ENCODE measurements at regions not wholly inside any gene's neighbourhood (a gene's known extent, or its start where the extent isn't known, plus 50 kb on each side); places are given as distances from the start of the nearest gene placed in this dataset.

- H3K9ac ChIP-seq: no peak overlapping the region
- H3K4me3 ChIP-seq (ENCODE audit: low read depth, low read length): no peak overlapping the region
- no peaks in the 10 kb centered on the region for H3K79me2 ChIP-seq
- no peak overlapping the region for H3K4me2 ChIP-seq (ENCODE audit: low read length)
- H2AFZ ChIP-seq: peak overlapping the region; percentile 50
- peak overlapping the region; percentile 32 for H3K27ac ChIP-seq
- no peaks in the 10 kb centered on the region for H3K9me3 ChIP-seq (ENCODE audit: control insufficient read depth, low read length)
- no peaks in the 10 kb centered on the region for H3K36me3 ChIP-seq (ENCODE audit: control insufficient read depth, insufficient read depth, low read length)
- peaks cover 4% of the 10 kb centered on the region for H3K4me1 ChIP-seq
- no peak for TF ChIP-seq CTCF (IDR thresholded peaks at IDR 0.05)
- H3K27me3 ChIP-seq (ENCODE audit: control insufficient read depth, insufficient read depth, low read length): no peaks in the 10 kb centered on the region
Observed at GRCh38 chr12:75774261-75775052, 257.1 kb downstream of the PHLDA1 start.

GRCh38 chr12:75773377-75773776, 258.2 kb downstream of the PHLDA1 start:
- H3K4me2 ChIP-seq (ENCODE audit: low read length): no peak overlapping the region
- no peaks in the 10 kb centered on the region for H3K9me3 ChIP-seq (ENCODE audit: control insufficient read depth, low read length)
- no peak overlapping the region for H2AFZ ChIP-seq
- no peaks in the 10 kb centered on the region for H3K27me3 ChIP-seq (ENCODE audit: control insufficient read depth, insufficient read depth, low read length)
- H3K27ac ChIP-seq: no peak overlapping the region
- H3K9ac ChIP-seq: no peak overlapping the region
- TF ChIP-seq CTCF (IDR thresholded peaks at IDR 0.05): no peak
- peaks cover 4% of the 10 kb centered on the region for H3K4me1 ChIP-seq
- H3K4me3 ChIP-seq (ENCODE audit: low read depth, low read length): no peak overlapping the region
- no peaks in the 10 kb centered on the region for H3K36me3 ChIP-seq (ENCODE audit: control insufficient read depth, insufficient read depth, low read length)
- H3K79me2 ChIP-seq: no peaks in the 10 kb centered on the region

- Histone ChIP-seq H3K79me2 (no peaks in the 10 kb centered on the region), H3K4me3 (ENCODE audit: low read depth, low read length) (no peak overlapping the region), H3K4me1 (peaks cover 8% of the 10 kb centered on the region), H3K4me2 (ENCODE audit: low read length) (no peak overlapping the region), H3K27ac (no peak overlapping the region), H3K36me3 (ENCODE audit: control insufficient read depth, insufficient read depth, low read length) (no peaks in the 10 kb centered on the region), H3K27me3 (ENCODE audit: control insufficient read depth, insufficient read depth, low read length) (no peaks in the 10 kb centered on the region), H3K9ac (no peak overlapping the region), H2AFZ (no peak overlapping the region), H3K9me3 (ENCODE audit: control insufficient read depth, low read length) (no peaks in the 10 kb centered on the region)
- TF ChIP-seq CTCF (IDR thresholded peaks at IDR 0.05): no peak
Observed at GRCh38 chr12:75771023-75771422, 259.6 kb upstream of the KRR1 start.

GRCh38 chr12:75767957-75768356, 256.5 kb upstream of the KRR1 start:
- Histone ChIP-seq H3K9me3 (ENCODE audit: control insufficient read depth, low read length) (no peaks in the 10 kb centered on the region), H3K27ac (no peak overlapping the region), H3K4me2 (ENCODE audit: low read length) (no peak overlapping the region), H3K4me3 (ENCODE audit: low read depth, low read length) (no peak overlapping the region), H3K79me2 (no peaks in the 10 kb centered on the region), H3K9ac (no peak overlapping the region), H3K27me3 (ENCODE audit: control insufficient read depth, insufficient read depth, low read length) (no peaks in the 10 kb centered on the region), H2AFZ (no peak overlapping the region), H3K4me1 (peaks cover 5% of the 10 kb centered on the region), H3K36me3 (ENCODE audit: control insufficient read depth, insufficient read depth, low read length) (no peaks in the 10 kb centered on the region)
- no peak for TF ChIP-seq CTCF (IDR thresholded peaks at IDR 0.05)
